ENCODE measurements at regions not wholly inside any gene's neighbourhood (a gene's known extent, or its start where the extent isn't known, plus 50 kb on each side); places are given as distances from the start of the nearest gene placed in this dataset.
"Not testable (repeated sequence)": the region's sequence is repeated elsewhere in the genome, so short reads cannot be mapped to it uniquely, and the experiment has no call there.

DNA sequence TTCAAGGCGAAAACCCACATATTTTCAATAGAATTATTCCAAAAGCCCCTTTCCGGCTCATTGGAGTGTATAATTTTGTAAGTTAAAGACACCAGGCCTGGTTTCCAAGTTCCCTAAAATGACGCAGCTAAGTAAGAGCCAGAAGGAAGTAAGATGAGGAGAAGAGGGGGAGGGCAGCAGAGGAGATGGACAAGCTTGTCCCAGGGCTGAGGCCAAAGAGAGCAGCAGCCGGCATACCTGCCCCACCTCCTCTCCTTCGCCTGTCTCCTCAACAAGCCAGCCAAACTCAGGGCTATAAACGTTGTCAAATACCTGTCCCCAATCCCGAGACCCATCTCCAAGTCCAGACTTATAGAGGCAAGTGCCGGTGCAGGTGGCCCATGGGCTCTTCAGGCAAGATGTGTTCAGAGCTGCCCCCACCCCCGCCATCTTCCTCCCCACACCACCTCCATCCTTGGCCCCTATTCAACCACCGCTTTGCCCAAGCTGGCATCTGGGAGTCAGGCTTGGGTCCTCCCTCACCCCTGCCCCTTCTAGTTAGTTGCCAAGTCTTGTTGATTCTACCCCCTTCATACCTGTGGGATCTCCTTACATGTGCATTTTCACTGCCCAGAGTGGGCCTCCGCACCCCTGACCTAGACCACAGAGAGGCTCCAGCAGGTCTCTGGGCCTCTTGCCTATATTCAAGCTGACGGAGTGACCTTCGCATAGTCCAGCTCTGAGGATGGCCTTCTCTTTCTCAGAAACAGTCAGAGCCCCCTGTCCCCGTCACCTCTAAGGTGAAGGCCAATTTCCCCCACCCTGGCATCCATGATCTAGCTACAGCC lies 75.7 kb upstream of the SIRPA start:
- Mint-ChIP-seq H3K36me3 (no peaks in the 10 kb centered on the region), H3K9me3 (peaks cover 15% of the 10 kb centered on the region), H3K27ac (no peak overlapping the region), H3K4me1 (peaks cover 12% of the 10 kb centered on the region), H3K4me3 (no peak overlapping the region), H3K27me3 (peaks cover 68% of the 10 kb centered on the region)
- CTCF ChIA-PET = no interaction called here
- DNase-seq = no peak

DNA sequence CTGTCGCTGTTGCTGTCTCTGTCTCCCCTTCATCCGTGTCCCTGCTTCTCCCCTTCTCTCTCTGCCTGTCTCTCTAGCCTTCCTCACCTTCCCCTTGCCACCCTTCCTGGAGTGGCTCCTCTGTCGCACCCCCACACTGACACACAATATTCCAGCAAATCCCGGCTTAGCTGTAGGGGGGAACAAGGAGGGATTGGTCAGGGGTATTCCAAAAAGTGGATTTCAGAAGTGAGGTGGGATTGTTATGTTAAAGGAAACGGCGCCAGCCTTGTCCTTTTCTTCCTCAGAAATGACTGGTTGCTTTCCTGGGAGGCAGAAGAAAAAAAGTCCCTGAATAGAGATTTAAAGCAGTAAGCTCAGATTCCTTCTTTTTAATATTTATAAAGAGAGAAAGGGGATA lies 76.3 kb upstream of the SIRPA start:
- CTCF ChIA-PET = no interaction called here
- Mint-ChIP-seq H3K4me3 (no peak overlapping the region), H3K27me3 (peaks cover 75% of the 10 kb centered on the region), H3K9me3 (peaks cover 15% of the 10 kb centered on the region), H3K4me1 (peaks cover 12% of the 10 kb centered on the region), H3K27ac (no peak overlapping the region), H3K36me3 (no peaks in the 10 kb centered on the region)
- no peak for DNase-seq

DNA sequence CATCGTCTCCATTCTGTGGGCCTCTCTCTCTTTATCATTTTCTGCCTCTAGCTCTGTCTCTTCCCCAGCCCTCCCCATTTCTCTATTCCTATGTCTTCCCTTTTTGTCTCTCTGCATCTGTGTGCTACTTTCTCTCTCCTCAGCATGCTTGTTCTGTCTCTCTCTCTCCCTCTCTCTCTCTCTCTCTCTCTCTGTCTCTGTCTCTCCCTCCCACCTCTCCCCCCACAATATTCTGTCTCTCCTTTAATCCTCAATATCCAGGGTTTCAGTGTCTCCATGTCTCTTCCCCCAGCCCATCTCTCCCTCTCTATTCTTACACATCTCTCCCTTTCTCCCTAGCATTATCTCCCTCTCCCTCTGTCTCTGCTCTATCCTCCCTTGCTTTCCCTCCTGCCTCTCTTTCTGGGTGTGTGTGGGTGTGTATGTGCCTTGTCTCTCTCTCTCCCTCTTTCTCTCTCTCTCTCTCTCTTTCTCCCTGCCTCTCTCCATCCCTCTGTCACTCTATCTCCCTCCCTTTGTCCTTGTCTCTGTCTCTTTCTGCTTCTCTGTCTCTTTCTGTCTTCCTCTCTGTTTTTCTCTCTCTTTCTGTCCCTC lies 76.9 kb upstream of the SIRPA start:
- Mint-ChIP-seq H3K4me3 (no peak overlapping the region), H3K27ac (no peak overlapping the region), H3K9me3 (peaks cover 15% of the 10 kb centered on the region), H3K36me3 (no peaks in the 10 kb centered on the region), H3K4me1 (peaks cover 12% of the 10 kb centered on the region), H3K27me3 (peaks cover 79% of the 10 kb centered on the region)
- DNase-seq = no peak
- CTCF ChIA-PET = no interaction called here

DNA sequence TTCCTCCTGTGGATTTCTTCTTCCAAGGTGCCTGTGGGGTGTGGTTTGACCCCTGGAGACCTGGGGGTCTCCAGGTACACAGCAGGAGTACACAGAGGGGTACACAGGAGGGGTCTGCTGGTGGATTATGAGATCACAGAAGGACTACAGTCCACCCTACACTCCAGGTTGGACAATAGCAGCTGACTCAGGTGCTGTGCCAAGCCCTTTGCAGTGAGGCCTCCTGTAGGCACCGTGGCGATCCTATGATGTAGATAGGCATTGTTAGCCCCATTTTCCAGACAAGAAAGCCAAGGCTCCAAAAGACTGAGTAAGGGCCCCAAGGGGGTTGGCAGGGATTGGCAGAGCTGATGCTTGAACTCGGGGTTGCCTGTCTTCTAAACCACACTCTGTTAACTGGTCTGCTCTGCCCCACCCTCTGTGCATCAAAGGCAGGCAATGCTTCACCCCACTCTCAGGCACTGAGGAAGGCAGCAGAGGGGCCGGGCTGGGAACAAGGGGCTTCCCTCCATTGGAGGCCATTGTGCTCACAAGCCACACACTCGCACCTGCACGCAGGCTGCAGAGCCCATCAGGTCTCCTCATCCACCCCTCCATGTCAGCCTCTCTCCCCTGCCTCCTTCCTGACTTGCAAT lies 77.5 kb upstream of the SIRPA start:
- no peaks in the 10 kb centered on the region for H3K36me3 Mint-ChIP-seq
- CTCF ChIA-PET = no interaction called here
- H3K27me3 Mint-ChIP-seq = peaks cover 82% of the 10 kb centered on the region
- peaks cover 12% of the 10 kb centered on the region for H3K4me1 Mint-ChIP-seq
- no peak for DNase-seq
- peaks cover 9% of the 10 kb centered on the region for H3K9me3 Mint-ChIP-seq
- H3K27ac Mint-ChIP-seq = no peak overlapping the region
- no peak overlapping the region for H3K4me3 Mint-ChIP-seq

DNA sequence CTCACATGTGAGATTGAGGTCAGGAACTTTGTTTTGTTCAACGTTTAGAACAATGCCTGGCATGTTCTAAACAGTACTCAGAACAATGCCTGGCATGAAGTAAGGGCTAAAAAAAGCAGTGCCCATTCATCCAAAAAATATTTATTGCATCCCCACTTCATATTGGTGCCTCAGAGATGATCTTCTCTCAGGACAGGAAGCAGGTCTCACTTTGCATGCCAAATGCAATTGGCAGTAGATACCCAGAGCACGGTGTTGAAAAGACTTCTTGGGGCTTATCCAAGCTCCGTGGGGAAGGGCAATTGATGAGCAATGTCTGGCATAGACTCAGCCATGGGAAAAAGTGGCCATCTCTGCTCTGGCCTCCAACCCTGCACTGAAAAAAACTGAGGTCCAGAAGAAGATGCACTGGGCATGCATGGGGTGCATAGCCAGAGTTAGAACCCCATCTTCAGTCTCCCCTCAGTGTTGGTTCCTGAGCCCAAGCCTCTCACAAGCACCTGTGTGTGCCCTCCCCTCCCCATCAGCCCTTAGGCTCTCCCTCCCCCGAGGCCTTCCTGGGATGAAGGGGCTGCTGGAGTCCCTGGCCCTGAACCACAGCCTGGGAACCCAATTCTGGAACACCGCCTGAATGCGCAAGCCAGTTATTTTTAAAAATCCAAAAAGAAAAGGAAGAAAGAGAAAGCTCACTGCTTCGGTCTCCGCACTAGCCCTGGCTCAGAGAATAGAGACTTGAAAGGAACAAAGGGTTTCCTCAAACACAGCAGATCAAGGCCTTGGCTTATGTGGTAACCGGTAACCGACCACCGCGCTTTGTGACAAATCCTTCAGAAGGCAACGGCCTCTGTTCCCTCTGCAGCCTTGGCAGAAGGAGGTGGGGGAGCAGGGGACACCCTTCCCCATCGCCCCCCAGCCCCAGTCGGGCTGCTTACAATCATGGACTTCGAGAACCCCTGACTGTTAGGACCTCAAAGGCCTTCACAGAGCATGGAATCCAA lies 78.5 kb upstream of the SIRPA start:
- CTCF ChIA-PET = no interaction called here

DNA sequence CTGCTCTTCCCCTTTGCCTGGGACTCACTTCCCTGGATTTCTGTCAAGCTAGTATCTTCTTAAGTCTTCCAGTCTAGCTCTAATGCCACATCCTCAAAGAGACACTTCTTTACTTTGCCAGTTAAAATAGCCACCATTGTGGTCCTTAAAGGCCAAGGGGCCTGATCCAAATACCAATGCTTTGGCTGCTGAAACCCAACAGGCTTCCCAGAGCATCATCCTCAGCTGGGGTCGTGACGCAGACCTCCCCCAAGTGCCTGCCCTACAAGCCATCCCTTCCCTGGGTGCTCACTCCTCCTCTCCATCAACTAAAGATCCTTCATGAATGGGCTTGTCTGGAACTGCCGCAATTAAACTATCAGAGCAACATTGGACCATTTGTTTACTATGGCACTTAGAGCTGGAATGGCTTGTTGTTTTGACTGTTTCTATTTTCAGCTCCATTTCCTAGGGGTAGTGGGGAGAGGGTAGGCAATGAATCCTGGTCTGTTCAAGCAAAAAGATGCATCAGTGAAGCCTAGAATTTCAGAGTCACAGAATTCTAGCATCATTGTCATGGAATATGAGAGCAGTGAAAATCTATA lies 79.6 kb upstream of the SIRPA start:
- H3K4me1 Mint-ChIP-seq = peaks cover 16% of the 10 kb centered on the region
- H3K27me3 Mint-ChIP-seq = peaks cover 82% of the 10 kb centered on the region
- CTCF ChIA-PET = no interaction called here
- H3K9me3 Mint-ChIP-seq = no peaks in the 10 kb centered on the region
- DNase-seq = no peak
- no peak overlapping the region for H3K4me3 Mint-ChIP-seq
- H3K36me3 Mint-ChIP-seq = no peaks in the 10 kb centered on the region
- H3K27ac Mint-ChIP-seq = no peak overlapping the region

More for the DNA sequence above, 78.5 kb upstream of the SIRPA start:
- Mint-ChIP-seq H3K27ac (no peak overlapping the region), H3K4me3 (no peak overlapping the region), H3K9me3 (peaks cover 3% of the 10 kb centered on the region), H3K4me1 (peaks cover 12% of the 10 kb centered on the region), H3K36me3 (no peaks in the 10 kb centered on the region), H3K27me3 (peaks cover 79% of the 10 kb centered on the region)
- DNase-seq = peak; percentile 44

DNA sequence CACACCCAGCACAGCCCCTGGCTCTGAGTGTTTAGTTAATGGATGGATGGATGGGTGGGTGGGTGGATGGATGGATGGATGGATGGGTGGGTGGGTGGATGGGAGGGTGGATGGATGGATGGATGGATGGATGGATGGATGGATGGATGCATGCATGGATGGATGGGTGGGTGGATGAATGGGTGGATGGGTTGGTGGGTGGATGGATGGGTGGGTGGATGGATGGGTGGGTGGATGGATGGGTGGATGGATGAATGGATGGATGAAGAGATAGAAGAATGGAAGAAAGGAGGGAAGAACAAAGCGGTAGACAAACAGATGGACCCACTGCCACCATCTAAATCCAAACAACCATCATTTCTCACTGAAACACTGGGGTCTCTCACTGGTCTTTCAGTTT lies 80.3 kb upstream of the SIRPA start:
- CTCF ChIA-PET, H3K4me3 Mint-ChIP-seq, H3K27ac Mint-ChIP-seq, DNase-seq, H3K36me3 Mint-ChIP-seq, H3K9me3 Mint-ChIP-seq: not testable (repeated sequence)
- Mint-ChIP-seq H3K4me1 (peaks cover 16% of the 10 kb centered on the region), H3K27me3 (peaks cover 84% of the 10 kb centered on the region)

DNA sequence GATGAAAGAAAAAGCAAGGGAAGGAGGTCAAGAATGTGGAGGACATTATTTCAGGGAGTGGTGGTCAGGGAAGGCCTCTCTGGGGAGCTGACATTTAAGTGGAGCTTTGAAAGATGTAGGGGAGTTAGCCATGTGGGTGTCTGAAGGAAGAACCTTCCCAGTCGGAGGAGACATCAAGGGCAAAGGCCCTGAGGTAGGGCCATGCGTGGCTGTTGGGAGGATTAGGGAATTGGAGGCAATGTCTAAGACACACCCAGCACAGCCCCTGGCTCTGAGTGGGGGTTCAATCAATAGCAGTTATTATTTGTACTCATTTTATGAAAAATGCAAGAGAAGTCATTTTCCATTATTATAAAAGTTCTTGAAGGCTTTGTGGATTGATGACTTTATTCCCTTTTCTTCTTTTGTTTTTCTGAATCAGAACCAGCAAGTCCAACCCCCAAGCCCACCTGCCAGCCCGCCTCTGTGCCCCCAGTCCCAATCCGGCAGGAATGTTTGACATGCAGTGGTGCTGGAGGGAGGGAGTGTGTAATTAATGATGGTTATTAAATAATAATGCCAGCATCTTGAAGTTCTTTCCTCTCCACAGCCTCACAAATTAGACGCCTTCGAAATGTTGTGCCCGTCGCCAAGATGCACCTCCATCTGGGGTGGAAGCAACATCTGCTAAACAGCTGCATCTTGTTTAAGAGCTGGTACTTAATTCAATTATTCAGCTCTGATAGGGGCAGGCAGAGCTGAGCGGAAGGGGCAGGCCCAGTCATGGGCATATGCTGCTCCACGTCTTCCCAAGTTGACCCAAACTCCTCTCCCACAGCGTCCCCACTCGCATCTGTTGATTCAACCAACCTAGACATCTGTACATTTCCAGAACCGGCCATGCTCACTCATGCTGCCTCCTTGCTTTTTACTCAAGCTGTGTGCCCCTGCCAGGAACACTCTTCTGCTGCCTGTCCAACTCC lies 81.3 kb upstream of the SIRPA start:
- CTCF ChIA-PET = interaction anchor here (1.0 kb wide), 1 partner anchor 11 kb away, joined by 3 read pairs; no protein-coding TSS in a partner anchor
- Mint-ChIP-seq H3K36me3 (no peaks in the 10 kb centered on the region), H3K9me3 (no peaks in the 10 kb centered on the region), H3K27ac (no peak overlapping the region), H3K4me3 (no peak overlapping the region), H3K27me3 (peaks cover 82% of the 10 kb centered on the region), H3K4me1 (peaks cover 16% of the 10 kb centered on the region)
- DNase-seq = no peak

DNA sequence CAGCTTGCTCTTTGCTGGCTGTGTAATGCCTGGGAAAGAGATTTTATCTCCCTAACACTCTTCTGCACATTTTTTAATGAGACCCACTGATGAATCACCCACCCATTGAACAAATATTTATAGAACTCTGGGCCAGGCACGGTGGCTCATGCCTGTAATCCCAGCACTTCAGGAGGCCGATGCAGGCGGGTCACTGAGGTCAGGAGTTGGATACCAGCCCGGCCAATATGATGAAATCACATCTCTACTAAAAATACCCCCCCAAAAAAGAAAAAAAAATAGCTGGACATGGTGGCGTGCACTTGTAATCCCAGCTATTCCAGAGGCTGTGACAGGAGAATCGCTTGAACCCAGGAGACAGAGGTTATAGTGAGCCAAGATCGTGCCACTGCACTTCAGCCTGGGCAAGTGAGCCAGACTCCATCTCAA lies 82.1 kb upstream of the SIRPA start:
- no peak for DNase-seq
- H3K27me3 Mint-ChIP-seq = peaks cover 76% of the 10 kb centered on the region
- H3K36me3 Mint-ChIP-seq = no peaks in the 10 kb centered on the region
- peaks cover 14% of the 10 kb centered on the region for H3K4me1 Mint-ChIP-seq
- no peak overlapping the region for H3K4me3 Mint-ChIP-seq
- no peaks in the 10 kb centered on the region for H3K9me3 Mint-ChIP-seq
- CTCF ChIA-PET = interaction anchor here (1.0 kb wide), 1 partner anchor 10 kb away, joined by 3 read pairs; no protein-coding TSS in a partner anchor
- H3K27ac Mint-ChIP-seq = no peak overlapping the region

DNA sequence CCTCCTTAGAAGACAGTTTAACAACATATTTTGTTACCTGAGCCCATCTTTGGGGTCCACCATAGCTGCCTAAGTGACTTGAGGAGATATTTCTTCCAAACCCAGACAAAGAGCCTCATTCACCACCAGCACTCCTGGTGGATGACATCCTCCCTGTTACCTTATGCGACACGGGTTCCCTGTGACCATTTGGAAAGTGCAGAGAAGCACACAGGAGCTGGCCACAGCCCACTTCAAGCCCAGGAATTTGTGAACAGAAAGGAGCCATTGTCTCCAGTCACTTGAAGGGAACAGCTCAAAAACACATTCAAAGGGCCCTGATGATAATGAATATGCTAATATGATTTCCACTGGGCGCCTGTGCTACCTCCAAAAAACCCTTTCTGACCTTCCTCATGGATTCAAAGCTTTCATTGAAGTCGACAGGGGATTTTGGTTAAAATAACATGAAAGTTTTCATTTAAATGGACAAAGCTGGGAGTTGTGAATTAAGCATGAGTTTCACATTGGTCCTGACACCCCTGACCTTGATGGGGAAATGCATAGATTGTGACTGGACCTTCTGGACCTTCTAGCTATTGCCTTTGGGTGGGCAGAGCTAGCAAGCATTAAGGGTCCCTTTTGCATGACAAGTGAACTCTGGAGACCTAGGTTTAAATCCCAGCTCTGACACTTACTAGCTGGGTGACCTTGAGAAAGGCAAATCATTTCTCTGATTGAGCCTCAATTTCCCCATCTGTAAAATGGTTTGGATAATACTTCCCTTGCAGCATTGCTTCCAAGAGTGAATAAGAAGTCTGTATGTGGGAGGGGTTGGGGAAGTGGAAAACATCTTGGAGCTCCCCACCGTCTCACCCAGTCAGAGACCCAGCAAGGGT lies 83.3 kb upstream of the SIRPA start:
- no peak overlapping the region for H3K4me3 Mint-ChIP-seq

DNA sequence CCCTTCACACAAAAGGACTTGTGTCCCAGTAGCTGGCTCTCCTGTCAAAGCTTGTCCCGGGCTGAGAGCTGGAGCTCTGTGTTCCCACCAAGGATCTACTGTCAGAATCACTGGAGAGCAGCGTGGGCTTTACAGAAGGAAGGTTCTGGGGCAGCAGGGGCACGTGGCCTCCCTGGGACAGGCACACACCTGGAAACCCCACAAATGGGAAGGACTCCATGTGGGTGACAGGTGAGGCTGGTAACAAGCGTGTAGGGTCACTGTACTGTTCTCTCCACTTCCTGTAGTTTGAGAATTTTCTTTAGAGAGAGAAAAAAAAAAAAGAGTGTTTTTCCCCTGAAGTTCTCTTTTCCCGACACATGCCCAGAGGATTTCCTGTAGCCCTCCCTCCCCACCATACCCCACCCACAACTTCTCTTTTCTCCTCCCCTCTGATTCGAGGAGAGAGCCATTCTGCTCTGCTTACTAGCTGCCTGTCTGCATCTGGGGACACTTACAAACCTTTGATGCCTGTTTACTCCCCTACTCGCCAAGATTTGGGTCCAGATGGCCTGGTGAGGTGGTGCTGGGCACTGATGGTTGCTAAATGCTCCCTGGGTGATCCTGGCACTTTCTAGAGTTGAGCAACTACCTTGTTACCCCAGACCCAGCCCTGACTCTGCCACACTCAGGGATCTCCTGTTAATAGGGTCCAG lies 84.1 kb upstream of the SIRPA start:
- CTCF ChIA-PET = interaction anchor here (1.6 kb wide), 1 partner anchor 9 kb away, joined by 5 read pairs; no protein-coding TSS in a partner anchor
- H3K4me3 Mint-ChIP-seq = no peak overlapping the region
- no peaks in the 10 kb centered on the region for H3K9me3 Mint-ChIP-seq
- no peak for DNase-seq
- peaks cover 68% of the 10 kb centered on the region for H3K27me3 Mint-ChIP-seq
- no peaks in the 10 kb centered on the region for H3K36me3 Mint-ChIP-seq
- H3K27ac Mint-ChIP-seq = no peak overlapping the region
- H3K4me1 Mint-ChIP-seq = peaks cover 3% of the 10 kb centered on the region

More for the DNA sequence above, 83.3 kb upstream of the SIRPA start:
- H3K9me3 Mint-ChIP-seq = no peaks in the 10 kb centered on the region
- peaks cover 71% of the 10 kb centered on the region for H3K27me3 Mint-ChIP-seq
- no peak for DNase-seq
- H3K4me1 Mint-ChIP-seq = peaks cover 9% of the 10 kb centered on the region
- no peaks in the 10 kb centered on the region for H3K36me3 Mint-ChIP-seq
- CTCF ChIA-PET = interaction anchor here (1.6 kb wide), 1 partner anchor 10 kb away, joined by 5 read pairs; no protein-coding TSS in a partner anchor
- H3K27ac Mint-ChIP-seq = no peak overlapping the region

DNA sequence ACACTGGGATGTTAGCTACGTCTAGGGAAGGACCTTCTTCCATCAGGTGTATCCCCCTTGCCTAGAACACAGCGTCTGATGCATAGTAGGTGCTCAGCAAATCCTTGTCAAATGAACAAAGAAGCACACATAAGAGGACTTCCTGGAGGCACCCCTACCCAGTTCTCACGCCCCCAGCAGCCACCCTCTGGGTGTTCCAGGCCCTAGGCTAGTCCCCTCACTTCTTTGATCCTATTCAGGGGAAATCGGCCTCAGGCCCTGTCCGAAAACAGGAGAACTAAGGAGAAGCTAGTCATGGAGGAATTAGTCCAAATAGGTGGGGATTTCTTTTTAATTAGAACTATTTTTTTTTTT lies 84.7 kb upstream of the SIRPA start:
- Mint-ChIP-seq H3K36me3 (no peaks in the 10 kb centered on the region), H3K4me1 (peaks cover 3% of the 10 kb centered on the region), H3K4me3 (no peak overlapping the region), H3K9me3 (no peaks in the 10 kb centered on the region), H3K27me3 (peaks cover 63% of the 10 kb centered on the region), H3K27ac (no peak overlapping the region)
- no peak for DNase-seq
- CTCF ChIA-PET = no interaction called here
